KMS-11 (cell line): ENCODE measurements at regions not wholly inside any gene's neighbourhood (a gene's known extent, or its start where the extent isn't known, plus 50 kb on each side); places are given as distances from the start of the nearest gene placed in this dataset.

ENCODE experiments used
- H2AFZ ChIP-seq: fragments of 200-600 bp; sonication (generic); 2 replicates; pipeline ENCODE4 v1.6.1; 2016; ENCODE audit warnings: antibody characterized with exemption, mixed run types, low read depth
- H3K27ac ChIP-seq: fragments of 200-600 bp; sonication (generic); 2 replicates; pipeline ENCODE4 v1.6.1; 2016; ENCODE audit warnings: mild to moderate bottlenecking, mixed run types
- H3K27me3 ChIP-seq: fragments of 200-600 bp; sonication (generic); 2 replicates; pipeline ENCODE4 v1.6.1; 2017; ENCODE audit warnings: mild to moderate bottlenecking, low read depth, mixed run types, moderate library complexity; ENCODE audit not compliant: insufficient read depth
- H3K36me3 ChIP-seq: fragments of 200-600 bp; sonication (generic); 2 replicates; pipeline ENCODE4 v1.6.1; 2017; ENCODE audit warnings: mild to moderate bottlenecking, mixed run types; ENCODE audit not compliant: insufficient read depth
- H3K4me1 ChIP-seq: fragments of 200-600 bp; sonication (generic); 2 replicates; pipeline ENCODE4 v1.6.1; 2016; ENCODE audit warnings: mild to moderate bottlenecking, low read depth, mixed run types; ENCODE audit not compliant: poor library complexity, severe bottlenecking
- H3K4me2 ChIP-seq: fragments of 200-600 bp; sonication (generic); 2 replicates; pipeline ENCODE4 v1.7.0; 2016; ENCODE audit warnings: mild to moderate bottlenecking, mixed run types
- H3K4me3 ChIP-seq: fragments of 200-600 bp; sonication (generic); IDR thresholded peaks from 2 replicates; pipeline ENCODE4 v1.6.1; 2017; ENCODE audit warnings: low read depth, low read length, mixed read lengths; ENCODE audit not compliant: insufficient read depth
- H3K79me2 ChIP-seq: fragments of 200-600 bp; sonication (generic); 2 replicates; pipeline ENCODE4 v1.6.1; 2016; ENCODE audit warnings: low read depth, mixed run types; ENCODE audit not compliant: insufficient read depth
- H3K9ac ChIP-seq: fragments of 200-600 bp; sonication (generic); 2 replicates; pipeline ENCODE4 v1.6.1; 2016; ENCODE audit warnings: mild to moderate bottlenecking, mixed run types
- H4K20me1 ChIP-seq: fragments of 200-600 bp; sonication (generic); 2 replicates; pipeline ENCODE4 v1.6.1; 2016; ENCODE audit warnings: mild to moderate bottlenecking, mixed run types; ENCODE audit not compliant: insufficient read depth
- CTCF ChIP-seq: fragments of 200-600 bp; sonication (generic); conservative IDR thresholded peaks from 2 replicates; pipeline ENCODE4 v1.6.1; 2017; ENCODE audit warnings: low read depth, mild to moderate bottlenecking, antibody characterized with exemption, low read length, moderate library complexity, mixed read lengths

GRCh38 chr17:69715656-69716055, 301.2 kb downstream of the MAP2K6 start:
- no peak overlapping the region for H3K4me3 ChIP-seq
- no peak overlapping the region for H2AFZ ChIP-seq
- H3K36me3 ChIP-seq: no peaks in the 10 kb centered on the region
- H3K4me2 ChIP-seq: no peak overlapping the region
- no peak for TF ChIP-seq CTCF
- no peak overlapping the region for H3K9ac ChIP-seq
- no peak overlapping the region for H3K27ac ChIP-seq
- no peaks in the 10 kb centered on the region for H3K27me3 ChIP-seq
- no peaks in the 10 kb centered on the region for H3K79me2 ChIP-seq
- H4K20me1 ChIP-seq: no peaks in the 10 kb centered on the region
- no peaks in the 10 kb centered on the region for H3K4me1 ChIP-seq

GRCh38 chr17:69716556-69716955, 302.1 kb downstream of the MAP2K6 start:
- no peak overlapping the region for H3K9ac ChIP-seq
- no peak overlapping the region for H3K27ac ChIP-seq
- no peaks in the 10 kb centered on the region for H3K79me2 ChIP-seq
- no peak overlapping the region for H3K4me3 ChIP-seq
- H3K4me2 ChIP-seq: no peak overlapping the region
- no peaks in the 10 kb centered on the region for H4K20me1 ChIP-seq
- no peaks in the 10 kb centered on the region for H3K36me3 ChIP-seq
- no peak overlapping the region for H2AFZ ChIP-seq
- no peaks in the 10 kb centered on the region for H3K27me3 ChIP-seq
- H3K4me1 ChIP-seq: no peaks in the 10 kb centered on the region
- no peak for TF ChIP-seq CTCF

- H4K20me1 ChIP-seq: no peaks in the 10 kb centered on the region
- no peaks in the 10 kb centered on the region for H3K4me1 ChIP-seq
- H3K36me3 ChIP-seq: no peaks in the 10 kb centered on the region
- H3K27me3 ChIP-seq: no peaks in the 10 kb centered on the region
- no peak overlapping the region for H2AFZ ChIP-seq
- no peak overlapping the region for H3K4me3 ChIP-seq
- H3K79me2 ChIP-seq: no peaks in the 10 kb centered on the region
- no peak overlapping the region for H3K9ac ChIP-seq
- TF ChIP-seq CTCF: no peak
- H3K4me2 ChIP-seq: no peak overlapping the region
- no peak overlapping the region for H3K27ac ChIP-seq
Observed at GRCh38 chr17:69717214-69717613, 302.7 kb downstream of the MAP2K6 start.

GRCh38 chr17:69717819-69718218, 303.3 kb downstream of the MAP2K6 start:
- no peaks in the 10 kb centered on the region for H3K27me3 ChIP-seq
- no peak overlapping the region for H3K4me2 ChIP-seq
- no peaks in the 10 kb centered on the region for H3K79me2 ChIP-seq
- no peaks in the 10 kb centered on the region for H3K4me1 ChIP-seq
- H3K4me3 ChIP-seq: no peak overlapping the region
- H3K36me3 ChIP-seq: no peaks in the 10 kb centered on the region
- TF ChIP-seq CTCF: no peak
- H3K27ac ChIP-seq: no peak overlapping the region
- H4K20me1 ChIP-seq: no peaks in the 10 kb centered on the region
- no peak overlapping the region for H2AFZ ChIP-seq
- no peak overlapping the region for H3K9ac ChIP-seq

- Histone ChIP-seq H3K4me2 (no peak overlapping the region), H3K4me1 (no peaks in the 10 kb centered on the region), H3K27me3 (no peaks in the 10 kb centered on the region), H3K79me2 (no peaks in the 10 kb centered on the region), H3K9ac (no peak overlapping the region), H3K27ac (no peak overlapping the region), H4K20me1 (no peaks in the 10 kb centered on the region), H2AFZ (no peak overlapping the region), H3K36me3 (no peaks in the 10 kb centered on the region), H3K4me3 (no peak overlapping the region)
- TF ChIP-seq CTCF: no peak
Observed at GRCh38 chr17:69719474-69720048, 305.1 kb downstream of the MAP2K6 start.
